Spleen (tissue), 11 donors: ENCODE measurements at regions not wholly inside any gene's neighbourhood (a gene's known extent, or its start where the extent isn't known, plus 50 kb on each side); places are given as distances from the start of the nearest gene placed in this dataset.

ENCODE experiments used
- DNase-seq: peaks from one replicate; pipeline ENCODE4 v3.0.0-alpha.2; 2020
- H3K27ac ChIP-seq, 8 donors: fragments of 200-600 bp; sonication (generic) in 7 of 8; 1 replicate in 4 of 8; 2 replicates in 4 of 8; pipeline versions ENCODE4 v1.5.0 to v1.8.0; 2016 to 2021; ENCODE audit warnings: inconsistent platforms in 4 of 8, mild to moderate bottlenecking in 4 of 8, moderate library complexity in 1 of 8
- H3K27me3 ChIP-seq, 7 donors: fragments of 200-600 bp; sonication (generic) in 6 of 7; replicated peaks in 1 of 7; 1 replicate in 4 of 7; 2 replicates in 3 of 7; pipeline versions ENCODE4 v1.5.0 to v1.8.0; 2016 to 2021; ENCODE audit warnings: inconsistent platforms in 3 of 7, mild to moderate bottlenecking in 1 of 7
- H3K36me3 ChIP-seq, 6 donors: fragments of 200-600 bp; sonication (generic) in 5 of 6; 1 replicate in 4 of 6; 2 replicates in 2 of 6; pipeline versions ENCODE4 v1.5.0 to v1.8.0; 2016 to 2021; ENCODE audit warnings: inconsistent platforms in 2 of 6
- H3K4me1 ChIP-seq, 6 donors: fragments of 200-600 bp; sonication (generic) in 5 of 6; 1 replicate in 3 of 6; 2 replicates in 3 of 6; pipeline versions ENCODE4 v1.5.0 to v1.8.0; 2016 to 2021; ENCODE audit warnings: inconsistent platforms in 3 of 6
- H3K4me3 ChIP-seq, 8 donors: fragments of 200-600 bp; sonication (generic) in 7 of 8; 1 replicate in 4 of 8; 2 replicates in 4 of 8; pipeline versions ENCODE4 v1.5.0 to v1.8.0; 2016 to 2021; ENCODE audit warnings: inconsistent platforms in 4 of 8, mild to moderate bottlenecking in 4 of 8, moderate library complexity in 2 of 8
- H3K9me3 ChIP-seq, 8 donors: fragments of 200-600 bp; sonication (generic) in 7 of 8; 1 replicate in 4 of 8; 2 replicates in 4 of 8; pipeline versions ENCODE4 v1.5.0 to v1.8.0; 2016 to 2021; ENCODE audit warnings: inconsistent platforms in 4 of 8
- POLR2A ChIP-seq, 3 donors: fragments of 450-650 bp; IDR thresholded peaks; one replicate each; pipeline ENCODE4 v1.5.1; 2017; ENCODE audit warnings: antibody characterized with exemption in 3 of 3, mild to moderate bottlenecking in 1 of 3
- POLR2AphosphoS5 ChIP-seq, 3 donors: sonication (generic); formaldehyde crosslinking; IDR thresholded peaks; one replicate each; pipeline ENCODE4 v1.5.1; 2017; ENCODE audit warnings: antibody characterized with exemption in 3 of 3
- WGBS, 5 donors: extraction: QIAGEN DNeasy Blood & Tissue Kit in 3 of 5; methylation state at CpG; one replicate each; pipeline versions ENCODE4 v1.1.5 to v1.1.7; 2013 to 2018; 5-methylcytosine and 5-hydroxymethylcytosine counted together
- intact Hi-C: fragments of 100-400 bp; cut with DNase I; formaldehyde crosslinking; loops from one replicate; pipeline ENCODE4 v1.15.0; 2023; ENCODE audit warnings: low total_unique reads
- TF ChIP-seq, protein P1 (sequence below), 11 experiments: fragments of 200-600 bp in 7 of 11; fragments of 450-650 bp in 4 of 11; sonication (generic) in 4 of 11; IDR thresholded peaks in 8 of 11; conservative IDR thresholded peaks in 3 of 11; 1 replicate in 7 of 11; 2 replicates in 4 of 11; pipeline versions ENCODE4 v1.4.0 to v1.8.0; 2016 to 2021; ENCODE audit warnings: antibody characterized with exemption in 11 of 11, inconsistent platforms in 4 of 11, mild to moderate bottlenecking in 1 of 11
- donor health status: healthy with polysubstance abuse.
- donor health status: DM: no; HTN: no; CAD: no; lungs with moderate emphysema.
- donor health status: DM: no; HTN: no; CAD: no.
- donor health status: Bipolar disorder and iron deficiency.
- donor health status: healthy.
- donor health status: DM: no; HTN: no; CAD: no.
- donor health status: DM: yes; HTN: yes; CAD: no.

DNA sequence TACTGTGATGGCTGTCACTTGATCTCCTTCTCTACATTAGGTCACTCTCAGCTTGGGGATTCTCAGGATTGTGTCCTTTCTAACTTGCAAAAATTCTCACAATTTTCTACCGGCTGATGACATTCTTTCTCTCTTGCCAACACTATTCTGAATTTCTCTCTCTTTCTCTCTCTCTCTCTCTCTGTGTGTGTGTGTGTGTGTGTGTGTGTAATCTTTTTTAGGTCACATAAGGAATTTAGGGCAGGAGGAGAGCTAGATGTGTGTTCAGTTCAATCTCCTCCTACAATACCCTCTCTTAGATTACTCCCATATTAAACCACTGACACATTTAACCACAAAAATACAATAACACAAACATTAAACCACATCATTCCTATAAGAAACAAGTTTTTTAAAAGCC lies 242.3 kb upstream of the NREP start:
- no peaks in the 10 kb centered on the region for H3K4me1 ChIP-seq
- intact Hi-C loops: no loop called here
- H3K27ac ChIP-seq: no peak overlapping the region
- TF ChIP-seq POLR2A (IDR thresholded peaks at IDR 0.05) (no peak), POLR2AphosphoS5 (IDR thresholded peaks at IDR 0.05) (no peak)
- TF ChIP-seq, protein P1, sequence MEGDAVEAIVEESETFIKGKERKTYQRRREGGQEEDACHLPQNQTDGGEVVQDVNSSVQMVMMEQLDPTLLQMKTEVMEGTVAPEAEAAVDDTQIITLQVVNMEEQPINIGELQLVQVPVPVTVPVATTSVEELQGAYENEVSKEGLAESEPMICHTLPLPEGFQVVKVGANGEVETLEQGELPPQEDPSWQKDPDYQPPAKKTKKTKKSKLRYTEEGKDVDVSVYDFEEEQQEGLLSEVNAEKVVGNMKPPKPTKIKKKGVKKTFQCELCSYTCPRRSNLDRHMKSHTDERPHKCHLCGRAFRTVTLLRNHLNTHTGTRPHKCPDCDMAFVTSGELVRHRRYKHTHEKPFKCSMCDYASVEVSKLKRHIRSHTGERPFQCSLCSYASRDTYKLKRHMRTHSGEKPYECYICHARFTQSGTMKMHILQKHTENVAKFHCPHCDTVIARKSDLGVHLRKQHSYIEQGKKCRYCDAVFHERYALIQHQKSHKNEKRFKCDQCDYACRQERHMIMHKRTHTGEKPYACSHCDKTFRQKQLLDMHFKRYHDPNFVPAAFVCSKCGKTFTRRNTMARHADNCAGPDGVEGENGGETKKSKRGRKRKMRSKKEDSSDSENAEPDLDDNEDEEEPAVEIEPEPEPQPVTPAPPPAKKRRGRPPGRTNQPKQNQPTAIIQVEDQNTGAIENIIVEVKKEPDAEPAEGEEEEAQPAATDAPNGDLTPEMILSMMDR (IDR thresholded peaks at IDR 0.05 in 8 of 11, conservative IDR thresholded peaks at IDR 0.05 in 3 of 11): no peak
- H3K27me3 ChIP-seq: no peaks in the 10 kb centered on the region
- H3K36me3 ChIP-seq: no peaks in the 10 kb centered on the region
- H3K9me3 ChIP-seq: no peaks in the 10 kb centered on the region
- DNase-seq: no peak
- WGBS, 5 donors: 86 to 93% (median 90%) methylated on average over 1 of the region's 1 CpG
- H3K4me3 ChIP-seq: no peak overlapping the region

DNA sequence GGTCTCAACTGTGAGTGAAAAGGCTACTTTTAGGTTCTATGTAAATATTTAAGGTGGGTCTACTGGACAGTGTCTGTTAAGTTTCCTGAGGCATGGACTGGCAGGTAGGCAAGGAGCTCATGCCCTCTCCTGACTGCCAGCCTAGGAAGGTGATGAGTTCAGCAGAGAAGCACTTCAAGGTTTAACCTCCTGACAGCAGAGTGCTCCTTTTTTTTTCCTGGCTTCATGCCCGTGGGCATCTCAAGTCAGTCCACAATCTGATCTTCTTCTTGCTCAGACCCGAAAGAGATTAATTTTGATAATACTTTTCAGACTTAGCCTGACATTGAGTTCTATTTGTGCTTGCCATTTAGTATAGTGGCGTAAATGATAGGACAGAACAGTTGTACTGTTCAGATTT lies 241.9 kb upstream of the NREP start:
- H3K9me3 ChIP-seq: no peaks in the 10 kb centered on the region
- no peak for DNase-seq
- H3K27me3 ChIP-seq: no peaks in the 10 kb centered on the region
- intact Hi-C loops: no loop called here
- no peaks in the 10 kb centered on the region for H3K36me3 ChIP-seq
- WGBS, 5 donors: 74 to 87% (median 75%) methylated on average over 3 of the region's 3 CpGs
- H3K4me3 ChIP-seq: no peak overlapping the region
- H3K4me1 ChIP-seq: no peaks in the 10 kb centered on the region
- no peak overlapping the region for H3K27ac ChIP-seq
- TF ChIP-seq, protein P1 (IDR thresholded peaks at IDR 0.05 in 8 of 11, conservative IDR thresholded peaks at IDR 0.05 in 3 of 11): no peak
- TF ChIP-seq POLR2AphosphoS5 (IDR thresholded peaks at IDR 0.05) (no peak), POLR2A (IDR thresholded peaks at IDR 0.05) (no peak)

DNA sequence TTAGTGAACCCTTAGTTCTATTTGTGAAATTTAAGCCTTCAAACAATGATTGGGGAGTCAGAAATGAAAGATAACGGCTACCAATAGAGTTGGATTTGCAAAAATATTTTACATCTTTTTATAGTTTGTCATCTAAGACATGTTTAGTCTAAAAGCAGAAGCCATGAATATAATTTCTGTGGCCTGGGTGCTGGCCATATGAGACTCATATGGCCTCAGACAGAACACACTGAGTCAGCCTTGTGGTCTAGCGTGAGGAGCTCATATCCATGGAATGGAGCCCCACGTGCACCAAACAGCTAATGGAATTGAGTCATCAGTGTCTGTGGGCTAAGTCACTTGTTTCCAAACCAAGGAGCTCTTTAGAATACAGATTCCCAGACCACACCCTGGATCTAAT lies 240.7 kb upstream of the NREP start:
- no peaks in the 10 kb centered on the region for H3K4me1 ChIP-seq
- intact Hi-C loops: no loop called here

GRCh38 chr5:111997308-111997707 lies 240.3 kb upstream of the NREP start:
- intact Hi-C loops: no loop called here
- H3K4me3 ChIP-seq: no peak overlapping the region
- WGBS, 5 donors: 74 to 93% (median 84%) methylated on average over 5 of the region's 5 CpGs
- no peaks in the 10 kb centered on the region for H3K27me3 ChIP-seq
- H3K9me3 ChIP-seq: no peaks in the 10 kb centered on the region
- DNase-seq: no peak
- TF ChIP-seq POLR2AphosphoS5 (IDR thresholded peaks at IDR 0.05) (no peak), POLR2A (IDR thresholded peaks at IDR 0.05) (no peak)
- TF ChIP-seq, protein P1 (IDR thresholded peaks at IDR 0.05 in 8 of 11, conservative IDR thresholded peaks at IDR 0.05 in 3 of 11): no peak
- H3K4me1 ChIP-seq: no peaks in the 10 kb centered on the region
- H3K27ac ChIP-seq: no peak overlapping the region
- no peaks in the 10 kb centered on the region for H3K36me3 ChIP-seq

More for the DNA sequence above, 240.7 kb upstream of the NREP start:
- Histone ChIP-seq H3K9me3 (no peaks in the 10 kb centered on the region), H3K36me3 (no peaks in the 10 kb centered on the region), H3K27ac (no peak overlapping the region), H3K27me3 (no peaks in the 10 kb centered on the region), H3K4me3 (no peak overlapping the region)
- no peak for DNase-seq
- TF ChIP-seq, protein P1 (IDR thresholded peaks at IDR 0.05 in 8 of 11, conservative IDR thresholded peaks at IDR 0.05 in 3 of 11): no peak
- TF ChIP-seq POLR2AphosphoS5 (IDR thresholded peaks at IDR 0.05): no peak
- no peak for TF ChIP-seq POLR2A (IDR thresholded peaks at IDR 0.05)
- 71 to 90% (median 83%) methylated on average over 3 of the region's 3 CpGs for WGBS, 5 donors
